Lower leg skin (tissue), 3 donors: ENCODE measurements at regions not wholly inside any gene's neighbourhood (a gene's known extent, or its start where the extent isn't known, plus 50 kb on each side); places are given as distances from the start of the nearest gene placed in this dataset.

Experiments
- POLR2A ChIP-seq, 2 donors: fragments of 450-650 bp; IDR thresholded peaks; one replicate each; pipeline ENCODE4 v1.6.1; 2016 to 2017; ENCODE audit warnings: antibody characterized with exemption in 2 of 2, mild to moderate bottlenecking in 1 of 2, moderate library complexity in 1 of 2
- TF ChIP-seq, protein P1 (sequence below), 3 donors: fragments of 450-650 bp; IDR thresholded peaks; one replicate each; pipeline ENCODE4 v1.5.1; 2016; ENCODE audit warnings: antibody characterized with exemption in 3 of 3, mild to moderate bottlenecking in 3 of 3, moderate library complexity in 2 of 3

DNA sequence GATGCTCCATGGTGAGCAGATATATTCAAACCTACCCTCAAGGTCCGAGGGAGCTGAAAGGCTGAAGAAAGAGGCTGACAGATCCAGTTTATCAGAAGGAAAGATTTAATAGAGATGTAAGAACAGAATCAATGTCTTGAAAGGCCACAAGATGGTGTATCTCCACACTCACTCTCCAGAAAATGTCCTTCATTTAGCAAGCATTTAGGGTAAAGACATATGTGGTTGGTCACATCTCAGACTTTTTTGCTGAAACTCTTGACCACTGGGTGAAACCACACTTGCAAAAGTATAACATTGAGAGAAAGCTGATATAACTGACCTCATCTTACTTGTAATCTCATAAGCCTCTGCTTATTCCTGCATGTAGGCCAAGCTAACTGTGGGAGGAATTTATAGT is 745.8 kb upstream of the GALNTL6 start:
- TF ChIP-seq, protein P1, sequence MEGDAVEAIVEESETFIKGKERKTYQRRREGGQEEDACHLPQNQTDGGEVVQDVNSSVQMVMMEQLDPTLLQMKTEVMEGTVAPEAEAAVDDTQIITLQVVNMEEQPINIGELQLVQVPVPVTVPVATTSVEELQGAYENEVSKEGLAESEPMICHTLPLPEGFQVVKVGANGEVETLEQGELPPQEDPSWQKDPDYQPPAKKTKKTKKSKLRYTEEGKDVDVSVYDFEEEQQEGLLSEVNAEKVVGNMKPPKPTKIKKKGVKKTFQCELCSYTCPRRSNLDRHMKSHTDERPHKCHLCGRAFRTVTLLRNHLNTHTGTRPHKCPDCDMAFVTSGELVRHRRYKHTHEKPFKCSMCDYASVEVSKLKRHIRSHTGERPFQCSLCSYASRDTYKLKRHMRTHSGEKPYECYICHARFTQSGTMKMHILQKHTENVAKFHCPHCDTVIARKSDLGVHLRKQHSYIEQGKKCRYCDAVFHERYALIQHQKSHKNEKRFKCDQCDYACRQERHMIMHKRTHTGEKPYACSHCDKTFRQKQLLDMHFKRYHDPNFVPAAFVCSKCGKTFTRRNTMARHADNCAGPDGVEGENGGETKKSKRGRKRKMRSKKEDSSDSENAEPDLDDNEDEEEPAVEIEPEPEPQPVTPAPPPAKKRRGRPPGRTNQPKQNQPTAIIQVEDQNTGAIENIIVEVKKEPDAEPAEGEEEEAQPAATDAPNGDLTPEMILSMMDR (IDR thresholded peaks at IDR 0.05), result no peak
- no peak for TF ChIP-seq POLR2A (IDR thresholded peaks at IDR 0.05)
